ENCODE measurements at regions not wholly inside any gene's neighbourhood (a gene's known extent, or its start where the extent isn't known, plus 50 kb on each side); places are given as distances from the start of the nearest gene placed in this dataset.

GRCh38 chr1:101147381-101147780 is 89.4 kb upstream of the S1PR1 start:
- TF ChIP-seq CTCF (conservative IDR thresholded peaks at IDR 0.05) (no peak), ZFX (IDR thresholded peaks at IDR 0.05) (no peak)
